Activated CD4-positive, alpha-beta T cell treated with anti-CD3 and anti-CD28 coated beads, Interleukin-2, amount 10 ng/mL, durations not matched to agents 7 days and 5 days (primary cell): ENCODE measurements at regions not wholly inside any gene's neighbourhood (a gene's known extent, or its start where the extent isn't known, plus 50 kb on each side); places are given as distances from the start of the nearest gene placed in this dataset.

Experiments used
- CTCF ChIA-PET: fragments of 350-600 bp; sonication (Branson Sonifier 250); formaldehyde crosslinking; loops from one replicate; lab custom pipeline; 2021; ENCODE audit warnings: antibody characterized with exemption; lab: Charles Lee
- POLR2A ChIA-PET: fragments of 350-600 bp; sonication (Branson Sonifier 250); formaldehyde crosslinking; loops from one replicate; lab custom pipeline; 2021; ENCODE audit warnings: antibody characterized with exemption; lab: Charles Lee
- DNase-seq: peaks from one replicate; pipeline ENCODE4 v3.0.0-alpha.2; 2020
- H3K27ac Mint-ChIP-seq: one replicate; pipeline ENCODE4 v1.8.0; 2021; ENCODE audit warnings: mild to moderate bottlenecking, moderate library complexity, mixed read lengths
- H3K27me3 Mint-ChIP-seq: one replicate; pipeline ENCODE4 v1.8.0; 2021; ENCODE audit warnings: mixed read lengths
- H3K36me3 Mint-ChIP-seq: one replicate; pipeline ENCODE4 v1.8.0; 2021; ENCODE audit warnings: low read depth, mixed read lengths
- H3K4me1 Mint-ChIP-seq: one replicate; pipeline ENCODE4 v1.8.0; 2021; ENCODE audit warnings: mixed read lengths
- H3K4me3 Mint-ChIP-seq: one replicate; pipeline ENCODE4 v1.8.0; 2021; ENCODE audit warnings: mild to moderate bottlenecking, moderate library complexity, mixed read lengths
- H3K9me3 Mint-ChIP-seq: one replicate; pipeline ENCODE4 v1.8.0; 2021; ENCODE audit warnings: mixed read lengths

DNA sequence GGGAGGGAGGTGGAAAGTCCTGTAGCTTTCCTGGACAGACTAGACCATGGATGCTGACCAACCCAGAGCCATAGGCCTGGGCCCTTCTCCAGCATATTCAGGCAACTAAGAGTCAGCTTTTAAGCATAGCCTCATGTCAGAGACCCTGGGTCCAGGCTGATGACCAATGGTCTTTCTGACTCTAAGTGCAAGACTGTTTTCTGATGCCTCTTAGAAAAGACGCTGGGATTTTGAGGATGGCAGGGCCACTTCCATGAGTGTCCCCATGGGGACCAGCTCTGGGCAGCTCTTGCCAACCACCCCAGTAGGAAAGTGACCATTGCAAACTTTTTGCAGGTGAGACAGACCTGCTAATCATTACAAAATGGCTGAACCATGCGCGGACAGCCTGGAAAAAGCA lies 135.6 kb upstream of the KL start:
- ChIA-PET POLR2A (no interaction called here), CTCF (no interaction called here)
- no peak for DNase-seq
- H3K27me3 Mint-ChIP-seq, result peaks cover 7% of the 10 kb centered on the region
- no peak overlapping the region for H3K27ac Mint-ChIP-seq
- peaks cover 3% of the 10 kb centered on the region for H3K4me1 Mint-ChIP-seq
- peaks cover 13% of the 10 kb centered on the region for H3K9me3 Mint-ChIP-seq
- no peak overlapping the region for H3K4me3 Mint-ChIP-seq
- no peaks in the 10 kb centered on the region for H3K36me3 Mint-ChIP-seq

DNA sequence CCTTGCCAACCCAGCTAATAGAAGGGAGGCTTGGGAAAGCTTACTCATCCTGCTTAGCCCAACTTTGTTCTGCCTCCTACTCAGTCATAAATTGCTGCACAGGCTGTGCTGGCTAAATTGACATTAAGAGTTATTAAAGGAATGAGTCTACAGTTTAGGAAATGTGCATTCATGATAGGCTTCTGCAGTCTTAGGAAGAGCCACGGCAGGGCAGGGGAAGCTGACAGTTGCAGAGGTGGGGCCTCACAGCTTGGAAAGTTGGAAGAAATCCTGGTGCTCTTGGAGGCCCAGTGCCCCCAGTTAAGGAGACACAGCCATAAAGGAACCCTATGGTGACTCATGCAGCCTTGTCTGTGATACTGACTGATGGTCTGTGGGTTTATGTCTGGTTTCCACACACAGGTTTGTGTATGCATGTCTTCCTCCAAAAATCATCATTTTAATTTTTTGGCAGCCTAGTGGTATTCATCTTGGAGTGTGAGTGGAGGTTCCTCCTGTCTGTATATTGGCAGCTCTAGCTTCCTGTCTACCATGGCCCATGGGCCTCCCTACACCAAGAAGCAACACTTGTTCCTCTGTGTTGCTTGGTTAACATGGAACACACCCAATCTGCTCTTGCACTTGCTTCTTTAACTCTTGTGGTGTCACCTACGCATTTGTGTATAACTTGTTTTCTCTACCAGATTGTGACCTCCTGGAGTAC lies 135.0 kb upstream of the KL start:
- H3K36me3 Mint-ChIP-seq, result no peaks in the 10 kb centered on the region
- H3K4me3 Mint-ChIP-seq, result no peak overlapping the region
- CTCF ChIA-PET, result no interaction called here
- peaks cover 12% of the 10 kb centered on the region for H3K9me3 Mint-ChIP-seq
- peaks cover 3% of the 10 kb centered on the region for H3K4me1 Mint-ChIP-seq
- H3K27ac Mint-ChIP-seq, result no peak overlapping the region
- no peak for DNase-seq
- POLR2A ChIA-PET, result no interaction called here
- peaks cover 9% of the 10 kb centered on the region for H3K27me3 Mint-ChIP-seq

DNA sequence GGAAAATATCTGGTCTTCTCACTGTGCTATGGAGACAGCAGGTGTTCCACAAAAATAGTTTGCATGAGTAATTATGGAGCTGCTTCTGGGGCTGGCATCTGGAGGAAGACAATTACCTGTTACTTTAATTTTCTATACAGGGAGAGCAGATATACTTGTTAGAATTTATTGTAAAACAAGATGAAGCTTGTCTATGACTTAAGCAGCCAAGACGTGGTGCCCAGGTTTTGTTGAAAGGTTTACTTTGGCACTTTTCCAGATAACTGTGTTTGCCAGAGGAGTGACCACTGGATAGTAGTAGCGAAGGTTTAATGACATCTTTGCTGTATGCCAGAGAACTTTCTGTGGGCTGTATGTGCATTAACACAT lies 134.5 kb upstream of the KL start:
- Mint-ChIP-seq H3K4me3 (no peak overlapping the region), H3K36me3 (no peaks in the 10 kb centered on the region), H3K4me1 (peaks cover 3% of the 10 kb centered on the region), H3K27me3 (peaks cover 10% of the 10 kb centered on the region), H3K9me3 (peaks cover 10% of the 10 kb centered on the region), H3K27ac (no peak overlapping the region)
- POLR2A ChIA-PET, result no interaction called here
- no peak for DNase-seq
- CTCF ChIA-PET, result interaction anchor here (1.1 kb wide), 1 partner anchor 17 kb away, joined by 4 read pairs; no protein-coding TSS in a partner anchor

DNA sequence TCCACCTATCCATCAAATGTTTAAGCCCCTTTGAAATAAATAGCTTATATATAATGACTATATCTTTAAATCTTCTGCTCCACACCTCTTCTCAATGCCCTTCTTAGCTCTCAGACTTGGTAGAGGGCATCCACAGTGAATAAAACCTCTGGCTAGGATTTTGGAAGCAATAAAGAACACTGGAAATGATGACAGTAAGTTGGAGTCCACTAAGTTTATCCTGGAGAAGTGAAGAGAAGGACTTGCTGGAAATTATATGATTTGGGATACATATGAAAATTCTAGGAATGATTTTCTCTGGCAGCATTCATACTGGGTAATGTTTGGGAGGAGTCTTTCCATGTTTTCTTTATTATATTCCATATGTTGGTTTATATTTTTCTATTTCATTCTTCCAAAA lies 133.5 kb upstream of the KL start:
- no peak for DNase-seq
- peaks cover 3% of the 10 kb centered on the region for H3K4me1 Mint-ChIP-seq
- CTCF ChIA-PET, result interaction anchor here (1.1 kb wide), 1 partner anchor 17 kb away, joined by 4 read pairs; no protein-coding TSS in a partner anchor
- H3K27ac Mint-ChIP-seq, result no peak overlapping the region
- peaks cover 12% of the 10 kb centered on the region for H3K9me3 Mint-ChIP-seq
- H3K27me3 Mint-ChIP-seq, result peaks cover 13% of the 10 kb centered on the region
- POLR2A ChIA-PET, result no interaction called here
- no peak overlapping the region for H3K4me3 Mint-ChIP-seq
- peaks cover 2% of the 10 kb centered on the region for H3K36me3 Mint-ChIP-seq

DNA sequence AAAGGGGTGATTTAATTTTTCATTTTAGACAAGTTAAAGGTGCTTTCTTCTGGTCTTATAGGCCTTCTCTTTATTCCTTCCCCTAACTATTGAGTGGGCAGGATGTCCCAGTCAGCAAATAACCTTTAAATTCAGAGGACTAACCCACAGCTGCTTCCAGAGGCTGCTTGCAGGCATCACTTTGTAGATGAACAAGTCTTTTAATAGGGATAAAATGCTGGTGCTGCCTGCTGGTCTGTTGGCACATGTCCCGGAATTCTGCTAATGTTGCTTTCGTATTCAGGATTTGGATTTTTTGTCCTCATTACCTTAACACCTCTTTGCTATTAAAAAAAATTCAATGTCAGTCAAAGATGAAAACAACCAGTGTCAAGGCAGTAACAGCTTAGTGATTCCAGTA lies 132.7 kb upstream of the KL start:
- Mint-ChIP-seq H3K36me3 (peaks cover 2% of the 10 kb centered on the region), H3K4me3 (no peak overlapping the region), H3K9me3 (peaks cover 10% of the 10 kb centered on the region), H3K27me3 (peaks cover 13% of the 10 kb centered on the region), H3K27ac (no peak overlapping the region), H3K4me1 (peaks cover 3% of the 10 kb centered on the region)
- no peak for DNase-seq
- ChIA-PET POLR2A (no interaction called here), CTCF (interaction anchor here (0.6 to 1.6 kb wide), 2 partner anchors 10 to 141 kb away, joined by 3 to 5 read pairs; no protein-coding TSS in a partner anchor)

- Mint-ChIP-seq H3K36me3 (peaks cover 2% of the 10 kb centered on the region), H3K27ac (no peak overlapping the region), H3K4me3 (no peak overlapping the region), H3K4me1 (no peaks in the 10 kb centered on the region), H3K9me3 (peaks cover 9% of the 10 kb centered on the region), H3K27me3 (peaks cover 12% of the 10 kb centered on the region)
- DNase-seq, result no peak
- POLR2A ChIA-PET, result no interaction called here
- CTCF ChIA-PET, result no interaction called here
These were observed 128.6 kb upstream of the KL start for GRCh38 chr13:32887617-32888016.

GRCh38 chr13:32889986-32890565 lies 126.1 kb upstream of the KL start:
- ChIA-PET CTCF (no interaction called here), POLR2A (no interaction called here)
- Mint-ChIP-seq H3K4me1 (no peaks in the 10 kb centered on the region), H3K9me3 (peaks cover 9% of the 10 kb centered on the region), H3K36me3 (peaks cover 2% of the 10 kb centered on the region), H3K27ac (no peak overlapping the region), H3K4me3 (no peak overlapping the region), H3K27me3 (peaks cover 11% of the 10 kb centered on the region)
- no peak for DNase-seq

- Mint-ChIP-seq H3K4me3 (no peak overlapping the region), H3K4me1 (no peaks in the 10 kb centered on the region), H3K27me3 (peaks cover 12% of the 10 kb centered on the region), H3K36me3 (no peaks in the 10 kb centered on the region), H3K27ac (no peak overlapping the region), H3K9me3 (peaks cover 3% of the 10 kb centered on the region)
- ChIA-PET POLR2A (no interaction called here), CTCF (no interaction called here)
- DNase-seq, result no peak
These were observed 123.0 kb upstream of the KL start for GRCh38 chr13:32893176-32893575.

- Mint-ChIP-seq H3K4me1 (no peaks in the 10 kb centered on the region), H3K9me3 (peaks cover 3% of the 10 kb centered on the region), H3K27ac (no peak overlapping the region), H3K27me3 (peaks cover 12% of the 10 kb centered on the region), H3K36me3 (no peaks in the 10 kb centered on the region), H3K4me3 (no peak overlapping the region)
- ChIA-PET CTCF (interaction anchor here (0.8 to 1.0 kb wide), 2 partner anchors 9 to 12 kb away, joined by 3 read pairs; no protein-coding TSS in a partner anchor), POLR2A (no interaction called here)
- no peak for DNase-seq
These were observed 121.6 kb upstream of the KL start for GRCh38 chr13:32894589-32895001.

GRCh38 chr13:32895296-32895695 lies 120.9 kb upstream of the KL start:
- ChIA-PET POLR2A (no interaction called here), CTCF (no interaction called here)
- Mint-ChIP-seq H3K4me3 (no peak overlapping the region), H3K27me3 (peaks cover 12% of the 10 kb centered on the region), H3K36me3 (peaks cover under 1% of the 10 kb centered on the region), H3K27ac (no peak overlapping the region), H3K9me3 (peaks cover 4% of the 10 kb centered on the region), H3K4me1 (no peaks in the 10 kb centered on the region)
- no peak for DNase-seq

- Mint-ChIP-seq H3K4me3 (no peak overlapping the region), H3K36me3 (peaks cover 2% of the 10 kb centered on the region), H3K27me3 (peaks cover 12% of the 10 kb centered on the region), H3K4me1 (no peaks in the 10 kb centered on the region), H3K9me3 (peaks cover 15% of the 10 kb centered on the region), H3K27ac (no peak overlapping the region)
- POLR2A ChIA-PET, result no interaction called here
- CTCF ChIA-PET, result interaction anchor here (0.6 to 1.4 kb wide), 3 partner anchors 9 to 16 kb away, joined by 3 to 5 read pairs (median 3); no protein-coding TSS in a partner anchor
- DNase-seq, result no peak
These were observed 118.9 kb upstream of the KL start for GRCh38 chr13:32897296-32897695.

- H3K9me3 Mint-ChIP-seq, result peaks cover 15% of the 10 kb centered on the region
- peaks cover 31% of the 10 kb centered on the region for H3K4me1 Mint-ChIP-seq
- no peak overlapping the region for H3K4me3 Mint-ChIP-seq
- peaks cover 4% of the 10 kb centered on the region for H3K36me3 Mint-ChIP-seq
- peaks cover 4% of the 10 kb centered on the region for H3K27me3 Mint-ChIP-seq
- no peak for DNase-seq
- no peak overlapping the region for H3K27ac Mint-ChIP-seq
- CTCF ChIA-PET, result interaction anchor here (0.6 kb wide), 1 partner anchor 45 kb away, joined by 3 read pairs; no protein-coding TSS in a partner anchor
- POLR2A ChIA-PET, result no interaction called here
These were observed 114.0 kb upstream of the KL start for GRCh38 chr13:32902029-32902780.

DNA sequence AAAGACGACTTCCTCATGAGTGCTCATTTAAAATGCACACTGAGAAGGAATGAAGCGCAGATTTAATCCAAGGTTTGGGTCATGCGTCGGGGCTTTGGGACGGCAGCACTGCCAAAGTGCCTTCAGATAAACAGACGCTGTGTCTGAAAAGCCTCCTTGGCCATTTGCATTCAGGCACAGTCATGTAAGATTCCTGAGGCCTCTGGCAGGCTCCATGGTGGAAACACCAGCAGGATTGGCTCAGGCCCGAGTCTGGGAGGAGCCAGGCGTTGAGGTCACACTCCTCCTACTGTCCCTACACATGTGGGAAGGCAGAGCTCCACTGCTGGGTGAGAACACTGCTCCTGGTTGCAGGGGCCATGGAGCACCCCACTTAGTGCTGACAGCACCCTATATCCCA lies 113.3 kb upstream of the KL start:
- CTCF ChIA-PET, result no interaction called here
- peaks cover 6% of the 10 kb centered on the region for H3K36me3 Mint-ChIP-seq
- no peaks in the 10 kb centered on the region for H3K27me3 Mint-ChIP-seq
- no peak overlapping the region for H3K27ac Mint-ChIP-seq
- DNase-seq, result no peak
- H3K4me1 Mint-ChIP-seq, result peaks cover 32% of the 10 kb centered on the region
- peaks cover 15% of the 10 kb centered on the region for H3K9me3 Mint-ChIP-seq
- H3K4me3 Mint-ChIP-seq, result no peak overlapping the region
- POLR2A ChIA-PET, result no interaction called here
